ENCODE measurements at regions not wholly inside any gene's neighbourhood (a gene's known extent, or its start where the extent isn't known, plus 50 kb on each side); places are given as distances from the start of the nearest gene placed in this dataset.
A peak's percentile ranks its signal among the peaks of the same experiment; 100 is the strongest.

DNA sequence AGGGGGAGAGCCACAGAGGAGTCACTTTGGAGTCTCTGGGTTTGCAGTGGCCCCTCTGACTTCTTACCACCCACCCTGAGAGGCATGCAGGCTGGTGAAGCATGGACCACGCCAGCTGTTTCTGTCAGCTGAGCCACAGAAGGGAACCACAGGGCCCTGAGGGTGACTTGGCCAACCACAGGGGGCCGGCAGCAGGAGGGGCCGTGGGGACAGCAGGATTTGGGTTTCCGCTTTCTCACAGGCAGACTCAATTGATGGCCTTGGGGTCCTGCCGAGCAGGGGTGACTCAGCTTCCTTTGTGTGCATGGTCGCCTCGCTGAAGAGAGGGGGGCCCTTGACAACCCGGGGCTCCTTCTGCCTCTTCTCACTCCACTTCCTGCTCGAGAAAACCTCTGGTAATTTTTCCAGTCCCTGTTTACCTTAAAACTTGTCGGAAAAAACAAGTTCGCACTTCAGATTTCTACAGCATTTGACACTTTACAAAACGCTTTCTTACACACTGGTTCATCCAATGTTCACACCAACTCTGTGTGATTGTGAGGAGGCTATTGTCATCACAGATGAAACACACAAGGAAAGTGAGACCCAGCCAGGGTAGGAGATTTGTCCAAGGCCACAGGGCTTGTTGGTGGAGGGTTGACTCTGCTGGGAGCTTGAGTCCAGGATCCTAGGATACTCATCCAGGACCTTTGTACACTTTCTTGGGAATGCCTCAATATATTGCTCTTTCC, 311.2 kb downstream of the LPIN1 start:
- DNase-seq (ENCODE audit: low read depth in 2 of 2), result peak; percentile 15 to 38

DNA sequence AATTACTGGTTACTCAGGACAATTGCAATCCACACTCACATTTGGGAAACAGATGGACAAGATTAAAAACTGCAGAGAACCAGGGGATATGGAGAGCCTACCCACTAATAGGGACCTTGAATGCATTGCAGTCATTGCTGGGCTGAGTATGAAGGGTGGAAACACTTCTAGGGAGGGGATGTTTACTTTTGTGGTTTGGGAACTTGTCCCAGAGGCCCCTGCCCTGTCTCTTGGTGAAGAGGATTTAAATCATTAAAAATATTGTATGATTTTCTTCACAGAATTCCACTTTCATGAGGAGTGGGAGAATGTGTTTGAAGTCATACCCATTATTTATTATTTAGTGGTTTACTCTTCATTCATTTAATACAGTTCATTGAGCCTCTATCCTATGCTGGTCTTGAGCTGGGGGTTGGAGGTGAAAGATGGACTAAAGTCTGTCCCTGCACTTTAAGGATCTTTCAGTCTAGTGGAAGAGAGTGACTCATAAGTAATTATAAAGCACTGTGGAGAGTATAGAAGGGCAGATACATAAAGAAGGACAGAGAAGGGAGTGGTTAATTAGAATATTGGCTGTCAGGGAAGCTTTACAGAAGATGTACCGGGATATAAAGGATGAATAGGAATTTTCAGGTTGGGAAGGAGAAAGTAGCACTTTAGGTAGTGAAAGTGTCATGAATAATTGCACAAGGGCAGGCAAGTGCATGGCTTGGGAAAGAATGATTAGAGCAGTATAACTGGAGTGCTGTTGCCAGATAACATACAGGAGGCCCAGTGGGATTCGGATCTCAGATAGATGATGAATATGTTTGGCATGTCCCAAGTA, 313.4 kb downstream of the LPIN1 start:
- no peak for DNase-seq (ENCODE audit: low read depth in 2 of 2)

DNA sequence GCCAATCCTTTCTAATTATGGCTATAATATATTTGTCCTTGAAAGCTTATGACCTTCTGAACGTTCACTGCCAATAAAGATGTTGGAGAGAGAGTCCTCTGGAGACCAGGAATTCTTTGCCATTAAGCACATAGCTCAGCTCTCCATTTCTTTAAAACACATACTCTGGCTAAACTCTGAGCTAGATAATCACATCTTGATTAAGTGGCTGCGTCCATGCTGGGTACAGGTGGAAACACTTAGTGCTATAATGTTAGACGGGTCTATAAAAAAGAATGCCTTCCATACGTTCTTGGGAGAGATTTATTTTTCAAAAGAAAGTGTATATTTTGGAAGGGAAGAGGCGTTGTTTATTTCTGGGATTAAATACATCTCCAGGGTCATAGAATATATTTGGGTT, 314.5 kb downstream of the LPIN1 start:
- DNase-seq (ENCODE audit: low read depth in 2 of 2), result no peak

DNA sequence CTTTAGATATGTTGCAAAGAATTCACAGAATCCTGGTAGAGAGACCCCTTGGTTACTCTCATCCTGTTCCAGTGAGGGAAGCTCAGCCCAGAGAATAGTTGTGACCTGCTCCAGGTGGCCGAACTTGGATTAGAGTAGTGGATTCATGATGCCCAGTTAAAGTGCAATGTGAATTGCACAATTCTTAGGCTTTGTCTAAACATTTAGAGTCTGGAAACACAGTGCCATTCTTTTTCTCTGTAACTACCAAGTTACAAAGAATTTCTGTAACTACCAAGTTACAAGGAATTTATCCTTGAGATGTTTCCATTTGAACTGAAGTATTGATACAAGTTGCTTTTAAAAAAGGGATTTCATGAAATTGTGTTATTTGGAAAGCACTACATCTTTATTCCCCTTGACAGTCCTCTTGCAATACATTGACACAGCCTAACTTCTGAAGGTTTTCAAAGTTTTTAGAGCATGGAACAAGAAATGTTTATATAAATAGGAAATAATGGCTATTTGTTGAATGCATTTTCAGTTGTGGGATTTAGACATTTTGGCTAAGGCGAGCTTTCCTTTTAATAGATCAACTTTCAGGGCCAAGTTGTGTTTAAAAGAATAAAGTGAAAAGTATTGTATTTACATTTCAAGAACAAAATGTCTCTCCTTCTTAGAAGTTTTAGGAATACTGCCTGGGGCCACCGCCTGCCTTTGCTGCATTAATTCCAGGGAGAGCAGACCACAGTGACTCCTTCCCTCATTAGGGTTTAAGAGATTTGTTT, 315.0 kb downstream of the LPIN1 start:
- no peak for DNase-seq (ENCODE audit: low read depth in 2 of 2)

DNA sequence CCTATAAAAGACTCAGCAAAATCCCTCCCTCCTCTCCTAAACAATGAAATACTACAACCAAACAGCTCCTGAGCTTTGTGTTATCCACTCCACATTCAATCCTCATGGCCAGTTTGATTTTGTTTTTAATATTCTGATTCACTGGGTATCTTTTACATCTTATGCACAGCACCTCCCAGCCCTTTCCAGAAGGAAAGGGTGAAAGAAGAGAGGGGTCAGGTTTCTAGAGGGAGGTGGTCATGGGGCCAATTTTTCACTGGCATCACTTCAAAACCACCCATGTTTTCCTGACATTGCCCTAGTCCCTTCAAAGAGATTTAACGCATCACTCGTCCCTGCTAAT, 315.6 kb downstream of the LPIN1 start:
- no peak for DNase-seq (ENCODE audit: low read depth in 2 of 2)

- DNase-seq (ENCODE audit: low read depth in 2 of 2), result no peak
These were observed 316.8 kb downstream of the LPIN1 start for GRCh38 chr2:12063210-12063609.

- DNase-seq (ENCODE audit: low read depth in 2 of 2), result no peak
These were observed 317.7 kb downstream of the LPIN1 start for GRCh38 chr2:12064153-12064552.

DNA sequence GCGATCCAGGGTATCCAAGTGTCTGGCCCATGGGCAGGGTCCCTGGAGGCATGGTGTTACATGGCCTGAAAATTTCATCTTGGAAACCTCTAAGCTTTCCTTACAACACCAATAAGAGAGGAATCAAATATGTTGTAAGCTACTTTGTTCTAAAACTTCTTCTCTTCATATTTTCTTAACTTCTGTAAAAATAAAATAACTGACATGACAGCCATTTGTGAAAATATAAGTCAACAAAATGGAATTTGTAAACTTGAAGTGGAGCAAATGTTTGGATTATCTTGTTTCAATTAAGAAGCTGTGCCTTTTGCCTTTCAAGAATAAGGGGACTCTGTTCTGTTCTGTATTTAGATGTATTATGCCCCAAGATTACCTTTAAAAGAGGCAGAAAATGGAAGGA, 319.7 kb downstream of the LPIN1 start:
- no peak for DNase-seq (ENCODE audit: low read depth in 2 of 2)

DNA sequence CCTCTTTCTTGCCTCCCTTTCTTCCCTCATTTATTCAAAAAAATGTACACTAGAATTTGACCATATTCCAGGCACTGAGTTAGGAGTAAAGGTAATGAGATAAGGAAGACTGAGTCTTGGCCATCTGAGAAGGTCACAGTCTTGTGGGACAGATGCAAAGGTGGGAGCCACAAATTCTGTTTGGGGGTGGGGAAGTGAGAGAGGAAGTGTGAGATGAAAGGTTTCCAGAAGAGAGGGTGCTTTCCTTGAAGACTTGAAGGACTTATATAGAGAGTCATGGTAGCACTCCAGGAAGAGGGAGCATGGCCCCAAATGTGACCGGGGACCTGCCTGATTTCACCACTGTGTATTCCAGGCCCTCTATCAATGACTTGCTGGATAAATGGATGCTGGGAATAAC, 320.6 kb downstream of the LPIN1 start:
- no peak for DNase-seq (ENCODE audit: low read depth in 2 of 2)

DNA sequence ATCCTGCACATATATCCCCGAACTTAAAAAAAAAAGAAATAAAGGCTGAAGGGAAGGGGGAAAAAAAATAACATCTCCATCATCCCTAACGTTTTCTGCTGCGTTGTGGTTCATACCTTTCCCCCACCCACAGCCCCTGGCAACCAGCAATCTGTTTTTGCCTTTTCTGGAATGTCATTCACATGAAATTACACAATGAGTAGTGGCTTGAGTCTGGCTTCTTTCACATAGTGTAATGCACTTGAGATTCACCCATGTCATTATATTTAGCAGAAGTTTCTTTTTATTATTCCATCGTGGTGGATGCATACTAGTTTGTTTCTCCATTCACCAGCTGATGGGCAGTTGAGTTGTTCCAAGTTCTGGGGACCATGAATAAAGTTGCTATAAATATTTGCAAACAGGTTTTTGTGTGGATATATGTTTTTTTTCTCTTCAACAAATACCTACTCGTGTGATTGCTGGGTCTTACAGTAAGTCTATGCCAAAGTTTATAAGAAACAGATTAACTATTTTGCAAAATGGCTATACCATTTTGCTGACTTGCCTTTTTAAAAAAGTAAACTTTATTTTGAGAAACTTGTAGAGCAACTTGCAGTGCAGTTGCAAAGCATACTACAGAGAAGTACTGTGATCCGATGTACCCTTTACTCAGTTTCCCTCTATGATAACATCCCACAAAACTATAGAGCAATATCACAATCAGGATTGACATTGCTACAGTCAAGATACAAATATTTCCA, 322.5 kb downstream of the LPIN1 start:
- no peak for DNase-seq (ENCODE audit: low read depth in 2 of 2)

DNA sequence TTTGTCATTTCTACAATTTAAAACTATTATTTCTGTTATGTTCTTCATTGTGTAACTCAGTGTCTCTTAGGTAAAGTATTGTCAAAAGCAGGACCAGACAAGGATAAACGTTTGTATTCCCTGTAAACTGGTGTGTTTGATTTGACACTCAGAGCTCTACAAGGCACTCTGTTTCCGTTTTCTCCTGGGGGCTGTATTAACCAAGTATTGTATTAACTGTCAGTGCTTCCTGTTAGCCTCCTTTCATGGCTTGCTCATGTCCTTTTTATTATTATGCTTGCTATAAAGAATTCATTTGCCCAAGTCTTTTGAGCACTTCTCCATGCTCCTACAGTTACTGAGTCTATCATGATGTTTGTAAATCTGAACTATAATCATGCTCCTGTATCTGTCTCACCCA, 323.7 kb downstream of the LPIN1 start:
- DNase-seq (ENCODE audit: low read depth in 2 of 2), result no peak

DNA sequence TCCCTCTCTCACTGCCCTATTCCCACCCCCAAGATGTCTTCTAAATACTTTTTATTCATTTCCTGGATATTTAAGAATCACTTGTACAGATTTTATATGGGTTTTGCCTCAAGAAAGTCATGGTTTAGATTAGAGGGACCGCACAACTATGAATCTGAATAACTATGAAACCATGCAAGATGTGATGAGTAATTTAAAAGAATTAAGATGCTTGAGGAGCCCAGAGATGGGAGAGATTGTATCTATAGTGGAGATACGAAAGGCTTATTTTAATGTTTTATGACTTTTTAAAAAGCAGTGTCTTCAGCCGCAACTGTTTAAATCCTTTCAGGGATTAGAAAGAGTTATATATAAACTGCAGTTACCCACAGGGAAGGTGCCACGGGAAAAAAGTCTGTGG, 324.1 kb downstream of the LPIN1 start:
- no peak for DNase-seq (ENCODE audit: low read depth in 2 of 2)

DNA sequence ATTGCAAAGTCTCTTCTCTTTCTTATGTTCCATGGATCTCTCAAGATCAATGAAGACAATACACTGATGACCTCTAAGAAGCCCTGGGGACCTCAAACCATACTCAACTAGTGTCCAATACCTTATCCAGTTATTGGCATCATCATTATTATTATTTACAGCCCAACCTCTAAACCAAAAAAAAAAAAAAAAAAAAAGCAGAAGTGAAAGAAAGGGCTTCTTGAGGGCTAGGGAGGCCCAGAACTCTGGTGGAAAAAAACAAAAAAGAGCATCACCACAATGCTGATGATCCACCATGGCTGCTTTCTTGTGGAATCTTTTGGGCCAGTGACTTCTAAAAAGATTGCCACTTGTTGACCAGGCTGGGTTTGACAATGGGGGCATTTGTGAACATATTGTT, 324.9 kb downstream of the LPIN1 start:
- no peak for DNase-seq (ENCODE audit: low read depth in 2 of 2)

- no peak for DNase-seq (ENCODE audit: low read depth in 2 of 2)
These were observed 326.9 kb downstream of the LPIN1 start for GRCh38 chr2:12073217-12073852.

DNA sequence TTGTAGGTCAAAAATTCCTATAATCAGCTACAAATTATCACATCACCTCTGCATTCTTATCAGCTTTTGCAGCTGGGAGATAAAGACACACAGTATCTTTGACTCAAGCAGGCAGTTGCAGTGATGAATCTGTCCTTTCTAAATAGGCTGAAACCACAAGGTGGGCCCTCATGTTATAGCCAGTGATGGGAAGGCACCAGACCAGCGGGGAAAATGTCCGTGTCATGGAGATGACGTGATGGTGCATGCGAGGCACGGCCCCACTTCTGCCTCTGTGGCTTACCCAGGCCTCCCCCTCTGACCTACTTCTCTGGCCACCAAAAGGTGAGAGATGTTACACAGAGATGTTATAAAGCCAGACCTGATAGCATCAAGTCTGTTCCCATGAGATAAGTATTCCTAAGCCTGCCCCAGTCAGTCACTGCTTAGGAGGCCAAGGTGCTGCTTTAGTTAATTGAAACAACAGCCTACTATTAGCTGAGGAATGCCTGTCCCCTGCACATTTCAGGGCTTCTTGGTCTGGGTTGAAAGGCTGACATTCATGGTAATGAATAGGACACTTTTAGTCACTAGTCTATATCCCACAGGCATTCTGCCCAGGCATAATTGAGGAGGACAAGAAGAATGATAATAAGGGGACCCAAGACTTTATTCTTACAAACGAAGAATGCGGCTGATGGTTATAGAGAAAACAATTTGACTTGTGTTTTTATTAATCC, 327.9 kb downstream of the LPIN1 start:
- DNase-seq (ENCODE audit: low read depth in 2 of 2), result no peak

GRCh38 chr2:12074845-12075217, 328.4 kb downstream of the LPIN1 start:
- DNase-seq (ENCODE audit: low read depth in 2 of 2), result no peak

DNA sequence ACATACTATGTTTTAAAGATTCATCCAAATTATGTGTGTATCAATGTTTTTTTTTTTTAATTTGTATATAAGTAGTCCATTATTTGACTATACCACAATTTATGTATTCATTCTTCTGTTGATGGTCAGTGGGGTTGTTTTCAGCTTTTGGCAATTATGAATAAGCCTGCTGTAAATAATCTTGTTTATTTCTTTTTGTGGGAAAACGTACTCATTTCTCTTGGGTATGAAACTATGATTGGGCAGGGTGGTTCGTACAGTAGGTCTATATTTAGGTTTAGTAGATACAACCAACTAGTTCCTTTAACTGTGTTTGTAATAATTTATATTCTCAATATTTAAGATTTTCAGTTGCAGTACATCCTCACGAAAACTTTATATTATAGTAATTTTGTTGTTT, 329.2 kb downstream of the LPIN1 start:
- no peak for DNase-seq (ENCODE audit: low read depth in 2 of 2)

DNA sequence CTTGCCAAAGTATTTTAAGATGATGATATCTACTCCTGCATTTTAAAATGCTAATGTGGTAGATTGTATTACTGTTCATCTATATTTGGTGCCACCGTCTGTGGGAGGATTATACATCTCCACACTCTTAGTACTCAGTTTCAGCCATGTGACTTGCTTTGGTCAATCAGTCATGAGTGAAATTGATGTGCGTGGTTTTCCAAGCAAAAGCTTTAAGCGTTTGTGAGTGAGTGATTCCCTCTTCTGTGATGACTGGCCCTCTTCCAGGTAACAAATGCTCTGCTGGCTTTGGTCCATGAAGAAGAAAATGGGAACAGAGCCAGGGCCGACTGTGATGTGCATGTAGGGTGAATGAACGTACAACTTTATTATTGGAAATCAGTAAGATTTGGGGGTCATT, 330.4 kb downstream of the LPIN1 start:
- no peak for DNase-seq (ENCODE audit: low read depth in 2 of 2)

- no peak for DNase-seq (ENCODE audit: low read depth in 2 of 2)
These were observed 333.9 kb downstream of the LPIN1 start for GRCh38 chr2:12080360-12080759.

DNA sequence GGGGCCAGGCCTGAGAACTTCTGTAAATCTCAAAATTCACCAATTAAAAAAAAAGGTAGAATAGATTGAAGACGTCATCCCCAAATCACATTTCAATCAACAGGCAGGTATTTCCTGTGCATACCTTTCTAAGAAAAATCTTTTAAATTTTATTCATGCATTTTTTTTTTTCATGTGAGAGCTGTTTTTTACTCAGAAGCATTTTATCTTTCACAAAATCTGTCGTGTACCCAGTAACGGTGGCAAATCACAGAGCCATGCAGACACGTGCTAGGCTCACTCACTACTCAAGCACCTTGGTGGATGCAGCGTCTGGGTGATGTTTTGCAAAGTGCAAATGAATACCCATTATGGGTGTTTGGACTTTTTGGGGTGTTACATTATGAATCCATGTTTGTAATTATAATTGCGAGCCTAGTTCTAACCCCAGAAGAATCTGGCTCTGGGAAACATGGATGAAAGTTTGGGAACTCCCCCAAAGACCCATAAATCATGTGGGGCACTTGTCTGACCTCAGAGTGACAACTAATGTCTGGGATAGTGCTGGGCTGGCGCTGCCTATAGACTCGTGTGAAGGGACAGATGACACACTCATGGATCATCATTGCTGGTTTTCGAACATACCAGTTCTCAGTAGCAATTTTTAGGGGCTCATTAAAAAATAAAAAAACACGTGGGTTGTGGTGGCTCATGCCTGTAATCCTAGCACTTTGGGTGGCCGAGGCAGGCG, 335.2 kb downstream of the LPIN1 start:
- DNase-seq (ENCODE audit: low read depth in 2 of 2), result no peak
